HCT116 (cell line): ENCODE measurements at regions not wholly inside any gene's neighbourhood (a gene's known extent, or its start where the extent isn't known, plus 50 kb on each side); places are given as distances from the start of the nearest gene placed in this dataset.

Experiments used
- ATAC-seq: fragments of 200-7000 bp; cut with Tn5 transposase; 2 replicates; pipeline ENCODE4 v1.9.1; 2020; ENCODE audit warnings: mild to moderate bottlenecking, moderate library complexity
- BruUV-seq: library from RNA; stranded (reverse); fragments of 400-500 nt; replicated peaks from 2 replicates; lab custom pipeline; 2021; lab: Mats Ljungman, UMichigan
- CTCF ChIA-PET: fragments of 300-600 bp; sonication (Branson Sonifier 250); formaldehyde crosslinking; loops from one replicate; lab custom pipeline; 2021; ENCODE audit warnings: antibody characterized with exemption; lab: Charles Lee
- POLR2A ChIA-PET: fragments of 300-600, 350-600 bp; sonication (Branson Sonifier 250); formaldehyde crosslinking; loops from one replicate; lab custom pipeline; 2021; ENCODE audit warnings: antibody characterized with exemption; lab: Charles Lee
- RAD21 ChIA-PET, 2 experiments: fragments of 300-600 bp; sonication (Branson Sonifier 250); formaldehyde crosslinking; loops; one replicate each; lab custom pipeline; 2023; ENCODE audit warnings: low total read pairs in 2 of 2; ENCODE audit not compliant: uncharacterized antibody in 2 of 2, unreplicated experiment in 2 of 2, low non-redundant PET in 1 of 2; lab: Charles Lee
- DNase-seq: peaks from one replicate; pipeline ENCODE4 v3.0.0-alpha.2; 2010; ENCODE audit warnings: low read depth, low spot score
- H2AFZ ChIP-seq: fragments of 200-600 bp; shearing (Covaris generic), sonication (generic); 2 replicates; pipeline ENCODE4 v1.6.1; 2017; ENCODE audit warnings: low read depth, mixed run types, mixed read lengths, antibody characterized with exemption, low read length; ENCODE audit not compliant: poor library complexity, severe bottlenecking
- H3K27ac ChIP-seq: 2 replicates; pipeline ENCODE4 v1.5.1; 2012; ENCODE audit warnings: low read depth, low read length
- H3K27me3 ChIP-seq: fragments of 200-600 bp; sonication (generic); 2 replicates; pipeline ENCODE4 v1.6.1; 2016; ENCODE audit warnings: mixed run types, low read length, mixed read lengths; ENCODE audit not compliant: insufficient read depth
- H3K36me3 ChIP-seq, 2 experiments: fragments of 200-500 bp in 1 of 2; fragments of 200-600 bp in 1 of 2; sonication (Bioruptor generic) in 1 of 2; sonication (generic) in 1 of 2; 2 replicates each; pipeline versions ENCODE4 v1.5.1 to v1.6.1; 2014 to 2016; ENCODE audit warnings: low read length in 2 of 2, inconsistent platforms in 1 of 2, mixed read lengths in 1 of 2, mixed run types in 1 of 2; ENCODE audit not compliant: insufficient read depth in 2 of 2, control insufficient read depth in 1 of 2
- H3K4me1 ChIP-seq, 2 experiments: fragments of 200-600 bp in 1 of 2; sonication (generic) in 1 of 2; 2 replicates each; pipeline versions ENCODE4 v1.5.1 to v1.6.1; 2012 to 2017; ENCODE audit warnings: low read length in 2 of 2, inconsistent platforms in 1 of 2, mild to moderate bottlenecking in 1 of 2, mixed read lengths in 1 of 2, mixed run types in 1 of 2, moderate library complexity in 1 of 2; ENCODE audit not compliant: insufficient read depth in 2 of 2, control insufficient read depth in 1 of 2
- H3K4me2 ChIP-seq: fragments of 200-600 bp; sonication (generic); 2 replicates; pipeline ENCODE4 v1.6.1; 2017; ENCODE audit warnings: mixed run types, low read length, mixed read lengths
- H3K4me3 ChIP-seq, 2 experiments: fragments of 200-600 bp in 1 of 2; sonication (generic) in 1 of 2; replicated peaks in 1 of 2; 2 replicates each; pipeline ENCODE4 v1.5.1; 2011 to 2016; ENCODE audit warnings: low read length in 2 of 2, control low read depth in 1 of 2, low read depth in 1 of 2, mild to moderate bottlenecking in 1 of 2, mixed read lengths in 1 of 2, mixed run types in 1 of 2
- H3K79me2 ChIP-seq: fragments of 200-600 bp; sonication (generic); 2 replicates; pipeline ENCODE4 v1.6.1; 2017; ENCODE audit warnings: mild to moderate bottlenecking, mixed run types, low read length, moderate library complexity, mixed read lengths; ENCODE audit not compliant: insufficient read depth
- H3K9ac ChIP-seq: fragments of 200-600 bp; sonication (generic); 2 replicates; pipeline ENCODE4 v1.6.1; 2016; ENCODE audit warnings: low read length, mixed read lengths
- H3K9me2 ChIP-seq: fragments of 200-600 bp; sonication (generic), shearing (Covaris generic); 2 replicates; pipeline ENCODE4 v1.6.1; 2017; ENCODE audit warnings: mixed run types, mild to moderate bottlenecking, moderate library complexity; ENCODE audit not compliant: insufficient read depth
- H3K9me3 ChIP-seq, 2 experiments: fragments of 200-500 bp in 1 of 2; fragments of 200-600 bp in 1 of 2; sonication (Bioruptor generic) in 1 of 2; sonication (generic) in 1 of 2; 2 replicates each; pipeline ENCODE4 v1.6.1; 2014 to 2017; ENCODE audit warnings: low read length in 2 of 2, mixed read lengths in 2 of 2, inconsistent platforms in 1 of 2, low read depth in 1 of 2, mild to moderate bottlenecking in 1 of 2, mixed run types in 1 of 2, moderate library complexity in 1 of 2; ENCODE audit not compliant: control insufficient read depth in 1 of 2, insufficient read depth in 1 of 2
- H4K20me1 ChIP-seq: fragments of 200-600 bp; sonication (generic), shearing (Covaris generic); 2 replicates; pipeline ENCODE4 v1.6.1; 2017; ENCODE audit warnings: mixed run types, mild to moderate bottlenecking, moderate library complexity; ENCODE audit not compliant: insufficient read depth
- ATF3 ChIP-seq: IDR thresholded peaks from 2 replicates; pipeline ENCODE4 v1.6.1; 2012
- CBX3 ChIP-seq: IDR thresholded peaks from 2 replicates; pipeline ENCODE4 v1.6.1; 2012; ENCODE audit warnings: low read depth
- EGR1 ChIP-seq: IDR thresholded peaks from 2 replicates; pipeline ENCODE4 v1.6.1; 2012; ENCODE audit warnings: low read depth
- ELF1 ChIP-seq: IDR thresholded peaks from 2 replicates; pipeline ENCODE4 v1.6.1; 2012; ENCODE audit warnings: low read depth, borderline replicate concordance
- FOSL1 ChIP-seq: IDR thresholded peaks from 2 replicates; pipeline ENCODE4 v1.6.1; 2012; ENCODE audit warnings: low read depth
- POLR2A ChIP-seq: IDR thresholded peaks from 2 replicates; pipeline ENCODE4 v1.7.0; 2011; ENCODE audit warnings: borderline replicate concordance; ENCODE audit not compliant: insufficient read depth, insufficient read length; ENCODE audit errors: extremely low read depth
- RAD21 ChIP-seq: IDR thresholded peaks from 2 replicates; pipeline ENCODE4 v1.6.1; 2012; ENCODE audit warnings: low read depth, mild to moderate bottlenecking
- REST ChIP-seq: IDR thresholded peaks from 2 replicates; pipeline ENCODE4 v1.6.1; 2012; ENCODE audit warnings: low read depth
- SIN3A ChIP-seq: IDR thresholded peaks from 2 replicates; pipeline ENCODE4 v1.6.1; 2012; ENCODE audit warnings: low read depth
- SP1 ChIP-seq: IDR thresholded peaks from 2 replicates; pipeline ENCODE4 v1.6.1; 2012; ENCODE audit warnings: low read depth
- TCF7L2 ChIP-seq: IDR thresholded peaks from 2 replicates; pipeline ENCODE4 v1.7.0; 2011; ENCODE audit warnings: borderline replicate concordance, inconsistent platforms; ENCODE audit not compliant: insufficient read depth, insufficient read length; ENCODE audit errors: extremely low read depth
- YY1 ChIP-seq: IDR thresholded peaks from 2 replicates; pipeline ENCODE4 v1.6.1; 2011; ENCODE audit warnings: low read length, low read depth, moderate library complexity, mild to moderate bottlenecking; ENCODE audit not compliant: insufficient replicate concordance; ENCODE audit errors: extremely low read depth
- ZNF274 ChIP-seq: fragments of 200-500 bp; sonication (Bioruptor generic); IDR thresholded peaks from 2 replicates; pipeline ENCODE4 v1.6.1; 2014; ENCODE audit warnings: mild to moderate bottlenecking, low read depth, low read length, inconsistent platforms
- intact Hi-C: fragments of 100-400 bp; cut with micrococcal nuclease; formaldehyde crosslinking; loops from 2 replicates; pipeline ENCODE4 v1.10.0; 2022
- TF ChIP-seq, protein P1 (sequence below), 3 experiments: fragments of 200-600 bp in 1 of 3; sonication (generic) in 1 of 3; IDR thresholded peaks in 2 of 3; conservative IDR thresholded peaks in 1 of 3; 2 replicates each; pipeline ENCODE4 v1.5.1; 2012 to 2017; ENCODE audit warnings: low read depth in 2 of 3, low read length in 2 of 3, antibody characterized with exemption in 1 of 3, borderline replicate concordance in 1 of 3, control low read depth in 1 of 3, mild to moderate bottlenecking in 1 of 3, mixed read lengths in 1 of 3, mixed run types in 1 of 3, moderate library complexity in 1 of 3; ENCODE audit not compliant: insufficient read depth in 1 of 3
- TF ChIP-seq, protein P2 (sequence below): IDR thresholded peaks from 2 replicates; pipeline ENCODE4 v1.6.1; 2011; ENCODE audit warnings: mild to moderate bottlenecking, low read length, moderate library complexity; ENCODE audit not compliant: insufficient replicate concordance; ENCODE audit errors: extremely low read depth
- TF ChIP-seq, protein P3 (sequence below): IDR thresholded peaks from 2 replicates; pipeline ENCODE4 v1.6.1; 2012

DNA sequence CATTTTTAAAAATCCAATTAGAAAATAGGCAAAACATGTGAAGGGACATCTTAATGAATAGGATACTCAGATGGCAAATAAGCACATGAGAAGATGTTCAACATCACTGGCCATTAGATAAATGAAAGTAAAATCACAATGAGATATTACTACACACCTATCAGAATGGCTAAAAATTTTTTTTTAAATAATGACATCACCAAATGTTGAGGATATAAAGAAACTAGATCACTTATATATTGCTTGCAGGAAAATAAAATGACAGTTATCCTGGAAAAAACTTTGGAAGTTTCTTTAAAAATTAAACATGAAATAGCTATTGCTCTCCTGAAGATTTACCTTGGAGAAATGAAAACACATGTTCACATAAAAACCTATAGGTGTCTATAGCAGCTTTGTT, 127.8 kb downstream of the ALOX5 start:
- no peak overlapping the region for H3K4me2 ChIP-seq
- POLR2A ChIA-PET = no interaction called here
- intact Hi-C loops = no loop called here

More for the DNA sequence above, 127.8 kb downstream of the ALOX5 start:
- H3K9me3 ChIP-seq = no peaks in the 10 kb centered on the region
- H3K4me3 ChIP-seq = no peak overlapping the region
- H3K9ac ChIP-seq = no peak overlapping the region
- H2AFZ ChIP-seq = no peak overlapping the region
- no peaks in the 10 kb centered on the region for H3K9me2 ChIP-seq
- no peak overlapping the region for H3K27ac ChIP-seq
- no peaks in the 10 kb centered on the region for H3K4me1 ChIP-seq
- H4K20me1 ChIP-seq = no peaks in the 10 kb centered on the region
- TF ChIP-seq ELF1 (no peak), SIN3A (no peak), SP1 (no peak), REST (no peak), ZNF274 (no peak), YY1 (no peak), FOSL1 (no peak), EGR1 (no peak), TCF7L2 (no peak), POLR2A (no peak), RAD21 (no peak), CBX3 (no peak), ATF3 (no peak)
- TF ChIP-seq, protein P1, sequence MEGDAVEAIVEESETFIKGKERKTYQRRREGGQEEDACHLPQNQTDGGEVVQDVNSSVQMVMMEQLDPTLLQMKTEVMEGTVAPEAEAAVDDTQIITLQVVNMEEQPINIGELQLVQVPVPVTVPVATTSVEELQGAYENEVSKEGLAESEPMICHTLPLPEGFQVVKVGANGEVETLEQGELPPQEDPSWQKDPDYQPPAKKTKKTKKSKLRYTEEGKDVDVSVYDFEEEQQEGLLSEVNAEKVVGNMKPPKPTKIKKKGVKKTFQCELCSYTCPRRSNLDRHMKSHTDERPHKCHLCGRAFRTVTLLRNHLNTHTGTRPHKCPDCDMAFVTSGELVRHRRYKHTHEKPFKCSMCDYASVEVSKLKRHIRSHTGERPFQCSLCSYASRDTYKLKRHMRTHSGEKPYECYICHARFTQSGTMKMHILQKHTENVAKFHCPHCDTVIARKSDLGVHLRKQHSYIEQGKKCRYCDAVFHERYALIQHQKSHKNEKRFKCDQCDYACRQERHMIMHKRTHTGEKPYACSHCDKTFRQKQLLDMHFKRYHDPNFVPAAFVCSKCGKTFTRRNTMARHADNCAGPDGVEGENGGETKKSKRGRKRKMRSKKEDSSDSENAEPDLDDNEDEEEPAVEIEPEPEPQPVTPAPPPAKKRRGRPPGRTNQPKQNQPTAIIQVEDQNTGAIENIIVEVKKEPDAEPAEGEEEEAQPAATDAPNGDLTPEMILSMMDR (IDR thresholded peaks at IDR 0.05 in 2 of 3, conservative IDR thresholded peaks at IDR 0.05 in 1 of 3; ENCODE audit: borderline replicate concordance in 1 of 3, insufficient read depth in 1 of 3, low read depth in 2 of 3, low read length in 2 of 3) = no peak
- TF ChIP-seq, protein P2, sequence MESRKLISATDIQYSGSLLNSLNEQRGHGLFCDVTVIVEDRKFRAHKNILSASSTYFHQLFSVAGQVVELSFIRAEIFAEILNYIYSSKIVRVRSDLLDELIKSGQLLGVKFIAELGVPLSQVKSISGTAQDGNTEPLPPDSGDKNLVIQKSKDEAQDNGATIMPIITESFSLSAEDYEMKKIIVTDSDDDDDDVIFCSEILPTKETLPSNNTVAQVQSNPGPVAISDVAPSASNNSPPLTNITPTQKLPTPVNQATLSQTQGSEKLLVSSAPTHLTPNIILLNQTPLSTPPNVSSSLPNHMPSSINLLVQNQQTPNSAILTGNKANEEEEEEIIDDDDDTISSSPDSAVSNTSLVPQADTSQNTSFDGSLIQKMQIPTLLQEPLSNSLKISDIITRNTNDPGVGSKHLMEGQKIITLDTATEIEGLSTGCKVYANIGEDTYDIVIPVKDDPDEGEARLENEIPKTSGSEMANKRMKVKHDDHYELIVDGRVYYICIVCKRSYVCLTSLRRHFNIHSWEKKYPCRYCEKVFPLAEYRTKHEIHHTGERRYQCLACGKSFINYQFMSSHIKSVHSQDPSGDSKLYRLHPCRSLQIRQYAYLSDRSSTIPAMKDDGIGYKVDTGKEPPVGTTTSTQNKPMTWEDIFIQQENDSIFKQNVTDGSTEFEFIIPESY = no peak
- TF ChIP-seq, protein P3, sequence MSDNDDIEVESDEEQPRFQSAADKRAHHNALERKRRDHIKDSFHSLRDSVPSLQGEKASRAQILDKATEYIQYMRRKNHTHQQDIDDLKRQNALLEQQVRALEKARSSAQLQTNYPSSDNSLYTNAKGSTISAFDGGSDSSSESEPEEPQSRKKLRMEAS = no peak
- H3K36me3 ChIP-seq = no peaks in the 10 kb centered on the region
- H3K27me3 ChIP-seq = no peaks in the 10 kb centered on the region
- ChIA-PET CTCF (no interaction called here), RAD21 (no interaction called here)
- DNase-seq (no peak), ATAC-seq (no peak)
- no peaks in the 10 kb centered on the region for H3K79me2 ChIP-seq
- no TSS peak for BruUV-seq
